ENCODE measurements at regions not wholly inside any gene's neighbourhood (a gene's known extent, or its start where the extent isn't known, plus 50 kb on each side); places are given as distances from the start of the nearest gene placed in this dataset.

GRCh38 chr12:75635606-75636444, 124.4 kb upstream of the KRR1 start (continued):
- TF ChIP-seq, protein P1, sequence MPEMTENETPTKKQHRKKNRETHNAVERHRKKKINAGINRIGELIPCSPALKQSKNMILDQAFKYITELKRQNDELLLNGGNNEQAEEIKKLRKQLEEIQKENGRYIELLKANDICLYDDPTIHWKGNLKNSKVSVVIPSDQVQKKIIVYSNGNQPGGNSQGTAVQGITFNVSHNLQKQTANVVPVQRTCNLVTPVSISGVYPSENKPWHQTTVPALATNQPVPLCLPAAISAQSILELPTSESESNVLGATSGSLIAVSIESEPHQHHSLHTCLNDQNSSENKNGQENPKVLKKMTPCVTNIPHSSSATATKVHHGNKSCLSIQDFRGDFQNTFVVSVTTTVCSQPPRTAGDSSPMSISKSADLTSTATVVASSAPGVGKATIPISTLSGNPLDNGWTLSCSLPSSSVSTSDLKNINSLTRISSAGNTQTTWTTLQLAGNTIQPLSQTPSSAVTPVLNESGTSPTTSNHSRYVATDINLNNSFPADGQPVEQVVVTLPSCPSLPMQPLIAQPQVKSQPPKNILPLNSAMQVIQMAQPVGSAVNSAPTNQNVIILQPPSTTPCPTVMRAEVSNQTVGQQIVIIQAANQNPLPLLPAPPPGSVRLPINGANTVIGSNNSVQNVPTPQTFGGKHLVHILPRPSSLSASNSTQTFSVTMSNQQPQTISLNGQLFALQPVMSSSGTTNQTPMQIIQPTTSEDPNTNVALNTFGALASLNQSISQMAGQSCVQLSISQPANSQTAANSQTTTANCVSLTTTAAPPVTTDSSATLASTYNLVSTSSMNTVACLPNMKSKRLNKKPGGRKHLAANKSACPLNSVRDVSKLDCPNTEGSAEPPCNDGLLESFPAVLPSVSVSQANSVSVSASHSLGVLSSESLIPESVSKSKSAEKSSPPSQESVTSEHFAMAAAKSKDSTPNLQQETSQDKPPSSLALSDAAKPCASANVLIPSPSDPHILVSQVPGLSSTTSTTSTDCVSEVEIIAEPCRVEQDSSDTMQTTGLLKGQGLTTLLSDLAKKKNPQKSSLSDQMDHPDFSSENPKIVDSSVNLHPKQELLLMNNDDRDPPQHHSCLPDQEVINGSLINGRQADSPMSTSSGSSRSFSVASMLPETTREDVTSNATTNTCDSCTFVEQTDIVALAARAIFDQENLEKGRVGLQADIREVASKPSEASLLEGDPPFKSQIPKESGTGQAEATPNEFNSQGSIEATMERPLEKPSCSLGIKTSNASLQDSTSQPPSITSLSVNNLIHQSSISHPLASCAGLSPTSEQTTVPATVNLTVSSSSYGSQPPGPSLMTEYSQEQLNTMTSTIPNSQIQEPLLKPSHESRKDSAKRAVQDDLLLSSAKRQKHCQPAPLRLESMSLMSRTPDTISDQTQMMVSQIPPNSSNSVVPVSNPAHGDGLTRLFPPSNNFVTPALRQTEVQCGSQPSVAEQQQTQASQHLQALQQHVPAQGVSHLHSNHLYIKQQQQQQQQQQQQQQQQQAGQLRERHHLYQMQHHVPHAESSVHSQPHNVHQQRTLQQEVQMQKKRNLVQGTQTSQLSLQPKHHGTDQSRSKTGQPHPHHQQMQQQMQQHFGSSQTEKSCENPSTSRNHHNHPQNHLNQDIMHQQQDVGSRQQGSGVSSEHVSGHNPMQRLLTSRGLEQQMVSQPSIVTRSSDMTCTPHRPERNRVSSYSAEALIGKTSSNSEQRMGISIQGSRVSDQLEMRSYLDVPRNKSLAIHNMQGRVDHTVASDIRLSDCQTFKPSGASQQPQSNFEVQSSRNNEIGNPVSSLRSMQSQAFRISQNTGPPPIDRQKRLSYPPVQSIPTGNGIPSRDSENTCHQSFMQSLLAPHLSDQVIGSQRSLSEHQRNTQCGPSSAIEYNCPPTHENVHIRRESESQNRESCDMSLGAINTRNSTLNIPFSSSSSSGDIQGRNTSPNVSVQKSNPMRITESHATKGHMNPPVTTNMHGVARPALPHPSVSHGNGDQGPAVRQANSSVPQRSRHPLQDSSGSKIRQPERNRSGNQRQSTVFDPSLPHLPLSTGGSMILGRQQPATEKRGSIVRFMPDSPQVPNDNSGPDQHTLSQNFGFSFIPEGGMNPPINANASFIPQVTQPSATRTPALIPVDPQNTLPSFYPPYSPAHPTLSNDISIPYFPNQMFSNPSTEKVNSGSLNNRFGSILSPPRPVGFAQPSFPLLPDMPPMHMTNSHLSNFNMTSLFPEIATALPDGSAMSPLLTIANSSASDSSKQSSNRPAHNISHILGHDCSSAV (CRISPR knock-in tag; IDR thresholded peaks at IDR 0.05; ENCODE audit: borderline replicate concordance): no peak
- TF ChIP-seq, protein P2, sequence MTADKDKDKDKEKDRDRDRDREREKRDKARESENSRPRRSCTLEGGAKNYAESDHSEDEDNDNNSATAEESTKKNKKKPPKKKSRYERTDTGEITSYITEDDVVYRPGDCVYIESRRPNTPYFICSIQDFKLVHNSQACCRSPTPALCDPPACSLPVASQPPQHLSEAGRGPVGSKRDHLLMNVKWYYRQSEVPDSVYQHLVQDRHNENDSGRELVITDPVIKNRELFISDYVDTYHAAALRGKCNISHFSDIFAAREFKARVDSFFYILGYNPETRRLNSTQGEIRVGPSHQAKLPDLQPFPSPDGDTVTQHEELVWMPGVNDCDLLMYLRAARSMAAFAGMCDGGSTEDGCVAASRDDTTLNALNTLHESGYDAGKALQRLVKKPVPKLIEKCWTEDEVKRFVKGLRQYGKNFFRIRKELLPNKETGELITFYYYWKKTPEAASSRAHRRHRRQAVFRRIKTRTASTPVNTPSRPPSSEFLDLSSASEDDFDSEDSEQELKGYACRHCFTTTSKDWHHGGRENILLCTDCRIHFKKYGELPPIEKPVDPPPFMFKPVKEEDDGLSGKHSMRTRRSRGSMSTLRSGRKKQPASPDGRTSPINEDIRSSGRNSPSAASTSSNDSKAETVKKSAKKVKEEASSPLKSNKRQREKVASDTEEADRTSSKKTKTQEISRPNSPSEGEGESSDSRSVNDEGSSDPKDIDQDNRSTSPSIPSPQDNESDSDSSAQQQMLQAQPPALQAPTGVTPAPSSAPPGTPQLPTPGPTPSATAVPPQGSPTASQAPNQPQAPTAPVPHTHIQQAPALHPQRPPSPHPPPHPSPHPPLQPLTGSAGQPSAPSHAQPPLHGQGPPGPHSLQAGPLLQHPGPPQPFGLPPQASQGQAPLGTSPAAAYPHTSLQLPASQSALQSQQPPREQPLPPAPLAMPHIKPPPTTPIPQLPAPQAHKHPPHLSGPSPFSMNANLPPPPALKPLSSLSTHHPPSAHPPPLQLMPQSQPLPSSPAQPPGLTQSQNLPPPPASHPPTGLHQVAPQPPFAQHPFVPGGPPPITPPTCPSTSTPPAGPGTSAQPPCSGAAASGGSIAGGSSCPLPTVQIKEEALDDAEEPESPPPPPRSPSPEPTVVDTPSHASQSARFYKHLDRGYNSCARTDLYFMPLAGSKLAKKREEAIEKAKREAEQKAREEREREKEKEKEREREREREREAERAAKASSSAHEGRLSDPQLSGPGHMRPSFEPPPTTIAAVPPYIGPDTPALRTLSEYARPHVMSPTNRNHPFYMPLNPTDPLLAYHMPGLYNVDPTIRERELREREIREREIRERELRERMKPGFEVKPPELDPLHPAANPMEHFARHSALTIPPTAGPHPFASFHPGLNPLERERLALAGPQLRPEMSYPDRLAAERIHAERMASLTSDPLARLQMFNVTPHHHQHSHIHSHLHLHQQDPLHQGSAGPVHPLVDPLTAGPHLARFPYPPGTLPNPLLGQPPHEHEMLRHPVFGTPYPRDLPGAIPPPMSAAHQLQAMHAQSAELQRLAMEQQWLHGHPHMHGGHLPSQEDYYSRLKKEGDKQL (CRISPR knock-in tag; IDR thresholded peaks at IDR 0.05; ENCODE audit: low read depth): peak; percentile 85; the same call in 1 of the 2 replicates
- TF ChIP-seq NCOA2 (CRISPR knock-in tag; IDR thresholded peaks at IDR 0.05) (peak; percentile 97), ZNF720 (CRISPR knock-in tag; IDR thresholded peaks at IDR 0.05) (no peak), ZFP36L1 (CRISPR knock-in tag; IDR thresholded peaks at IDR 0.05) (no peak), BRD4 (CRISPR knock-in tag; IDR thresholded peaks at IDR 0.05) (no peak), CENPT (CRISPR knock-in tag; IDR thresholded peaks at IDR 0.05; ENCODE audit: low read depth) (no peak), ZNF556 (CRISPR knock-in tag; IDR thresholded peaks at IDR 0.05; ENCODE audit: borderline replicate concordance) (no peak), SMAD9 (CRISPR knock-in tag; IDR thresholded peaks at IDR 0.05) (no peak), BORCS8-MEF2B (CRISPR knock-in tag; IDR thresholded peaks at IDR 0.05) (no peak), MTF1 (CRISPR knock-in tag; IDR thresholded peaks at IDR 0.05) (no peak), SRSF9 (IDR thresholded peaks at IDR 0.05; ENCODE audit: borderline replicate concordance, insufficient read depth, low read depth, low read length, poor library complexity, severe bottlenecking) (no peak), ZNF549 (CRISPR knock-in tag; IDR thresholded peaks at IDR 0.05) (no peak)
- TF ChIP-seq, protein P3, sequence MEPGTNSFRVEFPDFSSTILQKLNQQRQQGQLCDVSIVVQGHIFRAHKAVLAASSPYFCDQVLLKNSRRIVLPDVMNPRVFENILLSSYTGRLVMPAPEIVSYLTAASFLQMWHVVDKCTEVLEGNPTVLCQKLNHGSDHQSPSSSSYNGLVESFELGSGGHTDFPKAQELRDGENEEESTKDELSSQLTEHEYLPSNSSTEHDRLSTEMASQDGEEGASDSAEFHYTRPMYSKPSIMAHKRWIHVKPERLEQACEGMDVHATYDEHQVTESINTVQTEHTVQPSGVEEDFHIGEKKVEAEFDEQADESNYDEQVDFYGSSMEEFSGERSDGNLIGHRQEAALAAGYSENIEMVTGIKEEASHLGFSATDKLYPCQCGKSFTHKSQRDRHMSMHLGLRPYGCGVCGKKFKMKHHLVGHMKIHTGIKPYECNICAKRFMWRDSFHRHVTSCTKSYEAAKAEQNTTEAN (CRISPR knock-in tag; conservative IDR thresholded peaks at IDR 0.05): peak; percentile 81; the same call in 1 of the 2 replicates
